Nephron (organoid): ENCODE measurements at regions not wholly inside any gene's neighbourhood (a gene's known extent, or its start where the extent isn't known, plus 50 kb on each side); places are given as distances from the start of the nearest gene placed in this dataset.

ENCODE experiments used
- H3K27ac Mint-ChIP-seq, 3 experiments: 2 replicates each; pipeline ENCODE4 v1.8.0; 2020; ENCODE audit warnings: mixed read lengths in 3 of 3, mild to moderate bottlenecking in 2 of 3, moderate library complexity in 1 of 3
- H3K27me3 Mint-ChIP-seq: 2 replicates; pipeline ENCODE4 v1.8.0; 2021; ENCODE audit warnings: low read depth, mild to moderate bottlenecking, moderate library complexity, mixed read lengths
- H3K36me3 Mint-ChIP-seq: 2 replicates; pipeline ENCODE4 v1.8.0; 2020; ENCODE audit warnings: low read depth, mixed read lengths
- H3K4me1 Mint-ChIP-seq: 2 replicates; pipeline ENCODE4 v1.8.0; 2020; ENCODE audit warnings: mixed read lengths
- H3K4me3 Mint-ChIP-seq, 3 experiments: 2 replicates each; pipeline ENCODE4 v1.8.0; 2020; ENCODE audit warnings: mild to moderate bottlenecking in 3 of 3, mixed read lengths in 3 of 3, moderate library complexity in 2 of 3
- H3K9me3 Mint-ChIP-seq: 2 replicates; pipeline ENCODE4 v1.8.0; 2020; ENCODE audit warnings: mixed read lengths
- TF ChIP-seq, protein P1 (sequence below), 3 experiments: fragments of 200-600 bp; sonication (generic); IDR thresholded peaks; one replicate each; pipeline ENCODE4 v1.5.0; 2021; ENCODE audit warnings: antibody characterized with exemption in 3 of 3; ENCODE audit not compliant: unreplicated experiment in 3 of 3

DNA sequence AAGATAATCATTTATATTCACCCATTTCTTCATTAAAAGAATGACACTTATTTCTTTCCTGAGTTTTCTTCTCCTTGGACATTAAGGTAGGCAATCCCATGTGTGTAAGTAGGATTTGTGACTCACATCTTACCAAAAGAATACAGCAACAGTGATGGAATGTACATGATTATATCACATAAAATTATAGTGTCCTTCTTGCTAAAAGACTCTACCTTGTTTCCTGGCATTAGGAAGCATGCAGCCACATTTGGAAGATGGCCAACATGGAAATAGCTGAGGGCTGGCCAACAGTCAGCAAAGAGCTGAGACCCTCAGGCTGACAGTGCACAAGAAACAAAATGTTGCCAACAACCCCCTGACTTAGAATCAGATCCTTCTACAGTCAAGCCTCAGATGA lies 327.9 kb upstream of the MARCKS start:
- no peaks in the 10 kb centered on the region for H3K4me1 Mint-ChIP-seq
- no peak overlapping the region for H3K27ac Mint-ChIP-seq
- H3K9me3 Mint-ChIP-seq, result no peaks in the 10 kb centered on the region
- no peaks in the 10 kb centered on the region for H3K27me3 Mint-ChIP-seq
- TF ChIP-seq, protein P1, sequence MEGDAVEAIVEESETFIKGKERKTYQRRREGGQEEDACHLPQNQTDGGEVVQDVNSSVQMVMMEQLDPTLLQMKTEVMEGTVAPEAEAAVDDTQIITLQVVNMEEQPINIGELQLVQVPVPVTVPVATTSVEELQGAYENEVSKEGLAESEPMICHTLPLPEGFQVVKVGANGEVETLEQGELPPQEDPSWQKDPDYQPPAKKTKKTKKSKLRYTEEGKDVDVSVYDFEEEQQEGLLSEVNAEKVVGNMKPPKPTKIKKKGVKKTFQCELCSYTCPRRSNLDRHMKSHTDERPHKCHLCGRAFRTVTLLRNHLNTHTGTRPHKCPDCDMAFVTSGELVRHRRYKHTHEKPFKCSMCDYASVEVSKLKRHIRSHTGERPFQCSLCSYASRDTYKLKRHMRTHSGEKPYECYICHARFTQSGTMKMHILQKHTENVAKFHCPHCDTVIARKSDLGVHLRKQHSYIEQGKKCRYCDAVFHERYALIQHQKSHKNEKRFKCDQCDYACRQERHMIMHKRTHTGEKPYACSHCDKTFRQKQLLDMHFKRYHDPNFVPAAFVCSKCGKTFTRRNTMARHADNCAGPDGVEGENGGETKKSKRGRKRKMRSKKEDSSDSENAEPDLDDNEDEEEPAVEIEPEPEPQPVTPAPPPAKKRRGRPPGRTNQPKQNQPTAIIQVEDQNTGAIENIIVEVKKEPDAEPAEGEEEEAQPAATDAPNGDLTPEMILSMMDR (IDR thresholded peaks at IDR 0.05; ENCODE audit: unreplicated experiment in 3 of 3), result no peak
- H3K36me3 Mint-ChIP-seq, result no peaks in the 10 kb centered on the region
- no peak overlapping the region for H3K4me3 Mint-ChIP-seq

DNA sequence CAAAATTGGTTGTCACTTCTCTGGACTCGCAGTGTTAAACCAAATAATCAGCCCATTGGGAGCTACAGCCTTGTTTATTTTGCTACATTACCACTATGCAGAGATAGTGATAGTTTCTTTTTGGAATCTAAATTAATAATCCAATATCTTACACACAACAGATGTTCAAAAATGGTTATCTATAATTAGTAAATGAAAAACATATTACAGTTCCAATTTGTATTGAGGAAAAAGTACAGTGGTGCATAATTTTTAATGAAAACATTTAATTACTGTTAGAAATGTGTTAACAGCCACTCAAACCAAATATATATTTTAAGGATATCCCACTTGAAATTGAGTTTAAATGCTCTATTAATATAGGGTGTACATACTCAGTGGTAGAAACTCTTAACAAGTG lies 327.3 kb upstream of the MARCKS start:
- TF ChIP-seq, protein P1 (IDR thresholded peaks at IDR 0.05; ENCODE audit: unreplicated experiment in 3 of 3), result no peak
- Mint-ChIP-seq H3K4me1 (no peaks in the 10 kb centered on the region), H3K9me3 (no peaks in the 10 kb centered on the region), H3K27me3 (no peaks in the 10 kb centered on the region), H3K27ac (no peak overlapping the region), H3K4me3 (no peak overlapping the region), H3K36me3 (no peaks in the 10 kb centered on the region)

DNA sequence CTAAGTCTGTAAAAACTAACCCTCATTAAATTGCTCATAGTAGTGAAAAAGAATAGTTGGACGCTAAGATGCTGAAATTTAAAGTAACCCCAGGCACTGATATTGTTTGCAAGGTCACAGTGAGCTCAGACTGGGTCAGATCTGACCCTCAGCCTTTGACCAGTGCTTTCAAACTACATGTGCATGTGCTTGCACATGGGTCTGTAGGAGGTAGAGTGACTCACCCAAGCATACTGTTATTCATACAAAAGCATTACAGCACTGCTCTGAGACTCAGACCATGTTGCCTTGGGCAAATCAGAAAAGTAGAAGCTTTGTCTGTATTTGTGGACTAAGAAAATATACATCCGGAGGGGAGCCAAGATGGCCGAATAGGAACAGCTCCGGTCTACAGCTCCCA lies 326.4 kb upstream of the MARCKS start:
- H3K9me3 Mint-ChIP-seq, result no peaks in the 10 kb centered on the region
- TF ChIP-seq, protein P1 (IDR thresholded peaks at IDR 0.05; ENCODE audit: unreplicated experiment in 3 of 3), result no peak
- no peak overlapping the region for H3K27ac Mint-ChIP-seq
- H3K4me1 Mint-ChIP-seq, result no peaks in the 10 kb centered on the region
- H3K4me3 Mint-ChIP-seq, result no peak overlapping the region
- no peaks in the 10 kb centered on the region for H3K27me3 Mint-ChIP-seq
- H3K36me3 Mint-ChIP-seq, result no peaks in the 10 kb centered on the region

DNA sequence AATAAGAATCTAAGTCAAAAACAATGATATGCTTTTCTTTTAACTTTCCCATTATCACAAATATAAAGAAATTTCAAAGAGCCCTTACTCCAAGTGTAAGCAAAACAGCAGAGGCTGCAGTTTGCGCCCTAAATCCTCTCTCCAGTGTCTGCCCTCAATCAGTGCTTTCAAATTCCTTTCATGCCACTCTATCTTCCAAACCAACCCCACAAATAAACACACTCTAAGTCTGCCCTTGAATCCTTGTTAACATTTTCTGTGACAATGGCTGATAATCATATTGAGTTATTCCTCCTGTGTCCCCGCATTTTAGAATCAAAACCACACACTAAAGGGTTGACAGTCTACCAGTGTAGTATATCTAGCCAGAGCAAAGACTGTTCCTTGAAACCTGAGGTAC lies 317.9 kb upstream of the MARCKS start:
- Mint-ChIP-seq H3K9me3 (no peaks in the 10 kb centered on the region), H3K27ac (peak overlapping the region in 2 of 3 experiments; percentile 0 to 1), H3K4me3 (no peak overlapping the region), H3K27me3 (no peaks in the 10 kb centered on the region), H3K36me3 (no peaks in the 10 kb centered on the region), H3K4me1 (peaks cover 13% of the 10 kb centered on the region)
- TF ChIP-seq, protein P1 (IDR thresholded peaks at IDR 0.05; ENCODE audit: unreplicated experiment in 3 of 3), result no peak

DNA sequence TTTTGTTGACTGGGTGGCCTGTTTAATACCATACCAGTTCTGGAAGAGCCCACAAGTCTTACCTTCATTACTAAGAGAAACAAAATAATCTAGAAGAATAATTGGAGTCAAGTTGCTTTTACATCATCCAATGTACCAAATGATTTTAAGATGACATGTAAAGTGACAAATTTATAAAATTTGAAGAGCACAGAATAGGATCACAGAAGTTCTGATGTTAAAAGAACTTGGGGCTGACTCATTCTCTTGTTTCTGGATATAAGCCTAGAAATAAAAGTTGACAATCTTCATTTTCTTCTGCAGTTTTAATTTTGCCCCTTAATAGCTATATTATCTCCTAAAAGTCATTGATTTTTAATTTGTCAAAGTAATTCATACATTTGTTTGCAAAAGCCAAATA lies 317.5 kb upstream of the MARCKS start:
- TF ChIP-seq, protein P1 (IDR thresholded peaks at IDR 0.05; ENCODE audit: unreplicated experiment in 3 of 3), result no peak
- H3K4me1 Mint-ChIP-seq, result peaks cover 13% of the 10 kb centered on the region
- H3K27ac Mint-ChIP-seq, result peak overlapping the region in 1 of 3 experiments; percentile 0
- no peaks in the 10 kb centered on the region for H3K27me3 Mint-ChIP-seq
- no peaks in the 10 kb centered on the region for H3K36me3 Mint-ChIP-seq
- H3K9me3 Mint-ChIP-seq, result no peaks in the 10 kb centered on the region
- no peak overlapping the region for H3K4me3 Mint-ChIP-seq

DNA sequence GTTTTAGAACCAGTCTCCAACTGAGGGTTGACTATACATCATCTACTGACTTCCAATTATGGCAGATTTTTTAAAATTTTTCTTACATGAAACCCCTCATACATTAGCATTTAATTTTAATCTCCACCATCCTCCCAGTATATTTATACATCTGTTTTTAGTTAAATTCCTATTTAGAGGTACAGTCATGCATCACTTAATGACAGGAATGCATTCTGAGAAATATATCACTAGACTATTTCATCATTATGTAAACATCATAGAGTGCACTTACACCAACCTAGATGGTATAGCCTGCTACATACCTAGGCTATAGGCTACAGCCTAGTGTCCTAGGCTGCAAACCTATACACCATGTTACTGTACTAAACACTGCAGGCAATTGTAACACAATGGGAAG lies 316.7 kb upstream of the MARCKS start:
- Mint-ChIP-seq H3K9me3 (no peaks in the 10 kb centered on the region), H3K27me3 (no peaks in the 10 kb centered on the region), H3K36me3 (no peaks in the 10 kb centered on the region), H3K4me3 (no peak overlapping the region), H3K27ac (no peak overlapping the region), H3K4me1 (peaks cover 13% of the 10 kb centered on the region)
- TF ChIP-seq, protein P1 (IDR thresholded peaks at IDR 0.05; ENCODE audit: unreplicated experiment in 3 of 3), result no peak
